Ammon's horn (tissue), 1 donor: ENCODE measurements at regions not wholly inside any gene's neighbourhood (a gene's known extent, or its start where the extent isn't known, plus 50 kb on each side); places are given as distances from the start of the nearest gene placed in this dataset.
"Not testable (repeated sequence)": the region's sequence is repeated elsewhere in the genome, so short reads cannot be mapped to it uniquely, and the experiment has no call there.

Experiments used
- DNase-seq: peaks from one replicate; pipeline ENCODE4 v3.0.0-alpha.2; 2016; ENCODE audit warnings: low spot score

DNA sequence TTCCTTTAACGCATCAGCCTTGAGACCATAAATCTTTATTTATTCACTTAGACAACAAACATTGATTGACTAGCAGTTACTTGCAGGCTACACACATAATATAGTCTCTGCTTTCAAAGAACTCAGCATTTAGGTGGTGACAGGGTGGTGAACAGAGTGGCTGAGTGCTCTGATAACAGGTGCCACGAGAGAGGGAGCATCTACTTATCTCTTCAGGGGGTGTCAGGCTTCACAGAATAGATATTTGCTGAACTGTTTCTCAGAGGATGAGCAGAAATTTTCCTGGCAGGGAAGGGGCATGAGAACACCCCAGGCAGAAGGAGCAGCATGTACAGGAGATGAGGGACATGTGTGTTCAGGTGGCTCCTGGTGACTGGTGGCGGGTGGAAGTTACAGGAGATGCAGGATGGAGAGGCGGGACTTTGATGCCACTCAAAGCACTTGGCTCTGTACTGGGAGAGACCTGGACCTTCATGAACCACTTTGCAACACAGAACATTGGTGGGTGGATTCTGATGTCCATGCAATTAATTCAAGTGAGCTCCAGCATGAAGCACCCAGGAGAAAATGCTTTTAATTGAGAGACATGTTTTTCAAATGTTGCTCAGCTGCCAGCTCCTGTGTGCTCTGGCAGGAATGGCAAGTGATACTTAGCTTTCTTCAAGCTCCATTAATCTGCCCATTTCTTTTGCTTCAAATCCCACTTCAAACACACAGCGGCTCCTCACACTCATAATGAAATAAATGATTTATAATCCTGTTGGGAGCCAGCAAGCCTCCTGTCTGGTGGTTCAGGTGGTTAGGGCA lies 248.9 kb downstream of the MYCN start:
- no peak for DNase-seq

DNA sequence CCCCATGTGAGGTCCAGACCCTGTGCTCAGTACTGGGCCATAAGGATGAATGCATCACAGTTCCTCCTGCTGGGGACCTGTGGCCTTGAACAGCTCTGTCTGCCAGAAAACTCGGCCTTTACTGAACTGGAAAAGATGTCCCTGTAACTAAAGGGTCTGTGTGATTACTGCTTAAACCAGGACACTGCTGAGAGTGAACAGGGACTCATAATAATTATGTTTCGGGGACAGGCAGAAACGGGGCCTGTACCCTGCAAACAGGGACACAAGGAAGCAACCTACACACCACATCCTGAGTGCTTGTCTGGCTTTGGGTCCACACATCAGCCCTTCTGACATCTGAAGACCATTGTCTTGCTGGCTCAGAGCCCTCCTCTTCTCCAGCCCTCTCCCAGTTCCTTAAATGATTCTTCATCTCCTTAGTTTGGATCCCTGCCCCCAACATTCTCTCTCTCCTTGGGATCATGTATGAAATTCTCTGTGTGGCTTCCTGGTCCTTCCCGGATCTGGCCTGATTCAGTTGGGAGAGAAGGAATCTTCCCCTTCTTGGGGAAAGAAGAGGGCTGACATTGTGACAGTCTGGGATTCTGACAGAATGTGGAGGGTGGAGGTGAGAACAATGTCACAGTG lies 248.0 kb downstream of the MYCN start:
- DNase-seq = no peak

DNA sequence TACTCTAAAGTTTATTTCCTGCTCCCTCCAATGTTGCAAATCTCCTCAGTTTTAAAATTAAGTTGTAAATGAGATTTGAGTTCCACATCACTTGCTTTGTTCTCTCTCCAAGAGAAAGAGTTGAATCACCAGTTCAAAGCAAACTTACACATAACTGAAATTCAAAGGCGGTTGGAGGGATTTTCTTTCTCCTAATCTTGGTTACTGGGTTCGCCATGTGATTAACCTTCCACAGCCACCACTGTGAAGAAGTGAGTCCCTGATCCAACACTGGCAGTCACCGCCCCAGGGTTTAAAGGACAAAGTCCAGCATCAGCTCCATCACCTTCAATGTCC lies 247.1 kb downstream of the MYCN start:
- DNase-seq = no peak

DNA sequence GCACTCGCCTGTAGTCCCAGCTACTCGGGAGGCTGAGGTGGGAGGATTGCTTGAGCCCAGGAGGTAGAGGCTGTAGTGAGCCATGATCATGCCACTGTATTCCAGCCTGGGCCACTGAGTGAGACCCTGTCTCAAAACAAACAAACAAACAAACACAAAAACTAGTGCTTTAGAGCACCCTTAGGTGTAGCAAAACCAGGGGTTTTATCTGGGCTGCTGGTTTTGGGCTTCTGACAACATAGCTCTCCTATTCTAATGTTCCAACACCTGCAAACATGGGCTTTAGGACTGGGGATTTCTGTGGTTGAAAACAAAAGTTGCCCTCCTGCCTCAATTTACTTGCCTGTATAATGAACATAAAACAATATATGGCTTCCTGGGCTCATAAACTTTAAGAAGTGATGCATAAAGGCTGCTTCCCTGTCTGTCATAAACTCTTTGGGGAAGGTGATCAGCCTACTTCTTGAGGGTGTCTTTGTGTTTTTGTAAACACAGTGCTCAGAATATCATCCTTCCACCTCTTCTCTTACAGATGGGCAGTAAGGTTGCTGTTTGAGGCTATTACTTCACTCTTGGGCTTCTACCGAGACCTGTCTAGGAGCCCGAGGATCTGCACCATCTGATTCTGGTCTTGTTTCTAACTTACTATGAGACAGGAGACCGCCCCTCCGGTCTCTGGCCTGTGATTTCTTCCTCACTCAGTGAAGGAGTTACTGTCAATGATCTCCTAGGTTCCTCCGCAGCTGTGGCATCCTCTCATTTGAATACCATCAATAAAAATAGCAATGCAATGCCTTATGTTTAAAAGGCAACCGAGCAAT lies 246.5 kb downstream of the MYCN start:
- no peak for DNase-seq

DNA sequence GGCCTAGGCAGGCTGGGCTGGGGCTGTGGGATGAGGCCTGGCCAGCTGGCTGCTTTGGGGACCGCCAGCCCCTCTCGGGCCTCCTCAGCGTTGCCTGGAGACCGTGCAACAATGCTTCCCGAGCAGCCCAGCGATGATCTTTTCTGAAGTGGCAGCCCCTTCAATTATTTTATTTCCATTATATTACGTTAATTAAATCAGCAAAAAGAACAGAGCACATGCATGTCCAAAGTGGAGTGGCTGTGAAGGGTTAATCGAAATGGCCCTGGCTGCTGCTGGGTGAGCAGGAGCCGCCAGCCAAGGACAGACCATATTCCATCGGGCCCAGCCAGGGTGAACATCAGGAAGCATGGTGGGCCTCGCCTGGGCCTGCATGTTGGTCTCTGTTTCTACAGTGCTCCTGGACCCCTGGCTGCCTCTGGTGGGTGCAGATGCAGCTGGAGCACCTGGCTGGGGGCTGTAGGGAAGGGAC lies 245.5 kb downstream of the MYCN start:
- DNase-seq = no peak

DNA sequence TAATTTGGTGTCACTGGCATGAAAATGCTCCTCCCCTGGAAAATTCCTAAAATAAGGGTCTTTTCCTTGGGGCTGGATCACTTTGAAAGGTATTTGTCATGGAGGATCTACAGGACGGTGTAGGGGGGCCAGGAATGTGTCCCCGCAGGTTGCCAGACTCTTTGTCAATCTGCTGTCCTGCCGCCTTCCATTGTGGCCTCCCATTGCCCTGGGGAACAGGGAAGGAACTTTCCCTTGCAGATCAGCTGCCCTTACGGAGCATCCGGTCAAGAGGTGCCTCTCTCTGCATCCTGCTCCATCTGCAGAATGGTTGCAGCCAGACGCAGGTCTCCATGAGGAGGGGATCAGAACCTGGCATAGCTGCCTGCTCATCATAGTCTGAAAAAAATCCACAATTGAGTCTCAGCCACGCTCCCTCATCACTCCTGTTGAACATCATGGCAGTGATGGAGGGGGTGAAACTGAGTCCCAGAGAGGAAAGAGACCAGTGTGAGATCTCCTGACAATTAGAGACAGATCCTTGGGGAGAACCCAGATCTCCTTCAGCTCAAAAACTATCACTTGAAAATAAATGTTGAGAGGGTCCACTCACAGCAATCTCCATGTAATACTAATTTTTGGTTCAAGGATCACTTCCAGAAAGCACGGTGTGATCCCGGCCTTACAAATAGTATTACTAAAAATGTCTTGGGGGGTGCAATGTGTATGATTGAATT lies 244.8 kb downstream of the MYCN start:
- DNase-seq = no peak

DNA sequence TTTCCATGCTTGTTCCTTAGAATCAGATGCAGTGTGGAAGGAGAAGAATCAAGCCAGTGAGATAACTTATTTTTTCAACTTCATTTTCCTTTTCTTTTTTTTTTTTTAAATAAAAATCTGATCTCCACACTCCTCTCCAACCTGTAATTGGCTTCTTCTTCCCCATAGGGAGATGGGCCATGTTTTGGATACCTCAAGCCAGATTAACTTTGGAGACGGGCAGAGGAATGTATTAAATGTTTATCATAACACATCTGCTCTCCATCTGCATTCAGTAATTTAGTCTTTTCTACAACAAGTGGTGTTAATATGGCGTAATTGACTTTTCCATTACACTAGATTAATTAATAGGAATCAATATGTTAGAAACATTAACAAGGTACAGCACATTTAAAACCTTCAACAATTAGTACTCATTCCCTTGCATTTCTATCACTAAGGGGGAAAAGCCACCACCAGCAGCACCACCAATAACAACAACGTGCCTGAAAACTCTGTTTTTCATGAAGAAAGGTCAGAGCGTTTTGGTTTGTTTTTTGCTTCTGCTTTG lies 244.1 kb downstream of the MYCN start:
- DNase-seq = no peak

DNA sequence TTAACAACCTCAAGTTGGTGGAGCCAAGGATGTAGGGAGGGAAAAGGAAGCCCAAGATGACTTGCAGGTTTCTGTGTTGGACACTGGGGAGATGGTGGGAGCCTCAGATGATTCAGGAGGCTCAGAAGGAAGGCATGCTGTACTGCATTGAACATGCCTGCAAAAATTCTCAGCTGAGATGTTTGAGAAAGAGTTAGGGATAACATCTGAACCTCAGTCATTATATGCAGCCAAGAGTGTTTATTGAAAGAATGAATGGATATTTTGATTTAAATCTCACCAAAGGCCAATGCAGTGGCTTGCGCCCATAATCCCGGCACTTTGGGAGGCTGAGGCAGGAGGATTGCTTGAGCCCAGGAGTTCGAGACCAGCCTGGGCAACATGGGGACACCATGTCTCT lies 243.0 kb downstream of the MYCN start:
- DNase-seq = no peak

DNA sequence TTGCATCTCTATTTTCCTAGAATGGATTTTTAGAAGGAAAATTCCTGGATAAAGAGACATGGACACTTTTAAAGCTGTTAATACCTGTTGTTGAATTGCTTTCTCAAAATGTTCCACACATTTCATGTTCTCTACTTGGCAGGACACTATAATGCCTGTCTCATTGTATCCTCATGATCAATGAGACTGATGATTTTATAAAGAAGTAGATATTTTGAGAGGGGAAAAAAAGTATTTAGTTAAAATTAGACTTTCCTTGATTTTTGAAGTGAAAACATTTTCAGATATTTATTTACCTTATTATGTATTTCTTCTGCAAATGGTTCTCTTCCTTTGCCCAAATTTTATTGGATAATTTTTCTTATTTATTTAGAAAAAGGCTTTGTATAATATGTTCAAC lies 242.5 kb downstream of the MYCN start:
- DNase-seq = no peak

DNA sequence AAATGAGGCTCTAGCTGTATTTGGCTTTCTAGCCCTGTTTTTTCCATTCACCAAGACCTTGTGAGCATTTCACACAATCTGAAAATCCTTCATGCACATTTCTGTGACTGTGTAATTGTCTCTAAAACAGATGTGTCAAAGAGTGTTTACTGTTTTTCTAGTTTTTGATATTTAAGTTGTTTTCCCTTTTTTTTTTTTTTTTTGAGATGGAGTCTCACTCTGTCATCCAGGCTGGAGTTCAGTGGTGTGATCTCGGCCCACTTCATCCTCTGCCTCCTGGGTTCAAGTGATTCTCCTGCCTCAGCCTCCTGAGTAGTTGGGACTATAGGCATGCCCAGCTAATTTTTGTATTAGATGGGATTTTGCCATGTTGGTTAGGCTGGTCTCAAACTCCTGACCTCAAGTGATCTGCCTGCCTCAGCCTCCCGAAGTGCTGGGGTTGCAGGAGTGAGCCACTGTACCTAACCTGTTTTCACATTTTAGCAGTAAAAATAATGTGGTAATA lies 242.0 kb downstream of the MYCN start:
- DNase-seq = not testable (repeated sequence)

DNA sequence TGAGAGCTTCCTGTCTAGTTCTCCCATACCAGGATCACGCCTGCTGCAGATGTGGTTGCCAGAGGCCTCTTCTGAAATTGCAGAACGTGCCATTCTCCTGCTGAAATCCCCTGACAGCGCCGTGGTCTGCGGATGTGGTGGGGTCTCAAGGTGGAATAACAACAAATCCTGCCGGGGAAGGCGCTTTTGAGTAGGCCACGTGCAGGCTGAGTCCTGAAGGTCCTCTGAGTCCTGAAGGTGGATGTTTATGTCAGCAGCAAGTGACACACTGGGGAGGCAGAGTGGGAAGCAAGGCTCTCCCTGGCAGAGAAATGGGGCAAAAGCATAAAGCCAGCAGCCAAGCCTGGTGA lies 241.4 kb downstream of the MYCN start:
- no peak for DNase-seq

DNA sequence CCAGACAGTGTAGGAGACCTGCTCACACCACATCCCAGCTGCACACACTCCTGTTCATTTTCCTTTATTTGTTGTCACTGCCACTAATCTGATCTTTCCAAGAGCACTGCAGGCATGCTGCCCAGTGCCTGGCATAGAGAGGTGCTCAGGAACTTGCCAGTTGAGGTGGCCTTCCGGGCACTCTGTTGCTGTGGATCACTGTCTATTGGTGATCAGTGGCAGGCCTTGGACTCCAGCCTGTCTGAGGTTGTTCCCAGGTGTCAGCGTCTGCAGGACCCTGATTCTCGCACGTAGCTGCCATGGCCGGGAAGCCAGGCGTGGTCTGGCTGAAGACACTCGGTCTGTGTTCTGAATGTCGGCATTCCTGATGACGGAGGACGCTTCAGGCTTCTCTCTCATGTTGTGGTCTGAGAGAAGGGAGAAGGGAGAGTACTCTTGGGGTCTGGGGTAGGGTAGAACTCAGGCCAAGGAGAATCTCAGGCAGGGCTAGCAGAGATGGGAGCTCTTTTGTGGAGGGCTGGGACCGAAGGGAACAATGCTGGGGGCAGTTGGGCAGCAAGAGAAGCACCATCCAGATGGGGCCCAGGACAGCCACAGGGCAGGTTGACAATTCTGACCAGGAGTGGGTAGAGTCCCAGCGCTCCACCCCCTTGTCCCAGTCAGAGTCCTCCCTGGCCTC lies 240.9 kb downstream of the MYCN start:
- DNase-seq = no peak

DNA sequence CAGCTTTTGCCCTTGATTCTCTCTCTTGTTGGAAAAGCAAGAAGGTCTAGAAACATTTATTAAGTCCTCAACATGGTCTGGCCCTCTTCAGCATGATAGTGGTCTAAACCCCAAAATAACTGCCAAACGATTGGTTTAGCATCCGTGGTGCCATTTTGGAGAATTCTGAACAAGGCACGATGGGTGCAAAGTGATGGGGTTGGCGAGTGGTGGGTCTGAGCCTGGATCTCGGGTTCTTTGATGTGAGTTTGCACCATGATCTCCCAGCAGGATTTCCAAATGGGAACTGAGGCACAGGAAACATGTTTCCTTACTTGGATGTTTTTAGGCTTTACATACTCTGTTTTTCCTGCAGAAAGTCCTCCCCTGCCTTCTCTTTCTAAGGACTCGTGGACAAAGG lies 240.3 kb downstream of the MYCN start:
- DNase-seq = no peak

DNA sequence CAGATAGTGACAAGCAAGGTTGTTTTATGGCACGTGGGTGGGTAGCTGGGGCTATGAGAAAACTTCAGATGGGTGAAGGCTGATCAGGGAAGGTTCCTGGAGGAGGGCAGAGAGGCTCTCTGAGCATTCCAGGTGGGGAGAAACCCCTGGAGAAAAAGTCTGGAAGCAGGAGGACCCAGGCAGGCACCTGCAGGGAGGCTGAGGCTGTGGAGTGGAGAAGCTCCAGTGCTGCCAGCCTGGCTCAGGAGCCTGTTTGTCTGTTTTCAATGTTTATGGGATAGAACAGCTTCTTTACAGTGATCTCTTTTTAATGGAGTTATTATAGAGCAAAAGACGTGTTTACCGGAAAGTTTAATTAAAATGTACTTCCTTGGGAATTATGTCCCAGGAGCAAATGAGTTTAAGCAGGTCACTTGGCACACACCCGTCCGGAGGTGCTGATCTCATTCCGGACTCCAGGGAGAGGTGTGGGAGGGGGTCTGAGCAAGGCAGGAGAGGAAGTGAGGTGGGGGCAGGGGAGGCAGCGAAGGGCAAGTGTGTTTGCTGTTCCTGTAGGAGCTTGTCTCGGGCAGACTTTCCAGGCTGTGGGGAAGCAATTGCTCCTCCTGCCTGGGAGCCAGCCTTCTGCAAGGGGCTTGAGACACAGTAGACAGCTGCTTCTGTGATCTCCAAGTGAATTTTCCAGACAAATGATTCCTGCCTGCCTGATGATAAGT lies 239.5 kb downstream of the MYCN start:
- no peak for DNase-seq

DNA sequence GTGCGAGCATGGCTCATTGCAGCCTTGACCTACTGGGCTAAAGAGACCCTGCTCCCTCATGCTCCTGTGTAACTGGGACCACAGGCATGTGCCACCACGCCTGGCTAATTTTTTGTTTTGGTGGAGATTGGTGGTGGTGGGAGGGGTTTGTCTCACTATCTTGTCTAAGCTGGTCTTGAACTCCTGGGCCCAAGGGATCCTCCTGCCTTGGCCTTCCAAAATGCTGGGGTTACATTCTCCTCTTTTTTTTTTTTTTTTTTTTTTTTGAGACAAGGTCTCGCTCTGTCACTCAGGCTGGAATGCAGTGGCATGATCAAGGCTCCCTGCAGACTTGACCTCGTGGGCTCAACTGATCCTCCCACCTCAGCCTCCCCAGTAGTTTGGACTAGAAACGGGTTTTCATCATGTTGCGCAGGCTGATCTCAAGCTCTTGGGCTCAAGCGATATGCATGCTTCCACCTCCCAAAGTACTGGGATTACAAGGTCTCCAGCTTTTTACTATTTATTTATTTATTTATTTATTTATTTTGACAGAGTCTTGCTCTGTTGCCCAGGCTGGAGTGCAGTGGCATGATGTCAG lies 238.3 kb downstream of the MYCN start:
- DNase-seq = no peak

DNA sequence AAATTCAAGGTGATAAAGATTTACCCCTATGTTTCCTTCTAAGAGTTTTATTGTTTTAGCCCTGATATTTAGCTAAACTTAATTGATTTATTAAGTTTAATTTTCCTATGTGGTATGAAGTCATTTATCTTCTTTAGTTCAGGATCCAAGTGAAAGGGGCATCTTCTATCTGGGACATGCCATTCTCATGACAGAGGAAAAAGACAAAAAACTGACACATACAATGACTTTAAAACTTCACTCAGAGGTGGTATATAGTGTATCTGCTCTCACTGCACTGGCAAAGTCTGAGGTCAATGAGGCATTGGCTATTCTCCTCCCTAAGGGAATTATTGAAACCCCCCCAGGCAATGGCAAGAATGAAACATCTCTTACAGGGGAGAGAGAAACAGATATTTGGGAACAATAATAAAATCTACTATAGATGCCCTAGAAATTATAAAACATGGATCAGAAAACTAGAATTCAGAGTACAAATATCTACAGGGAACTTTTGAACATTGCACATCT lies 237.4 kb downstream of the MYCN start:
- no peak for DNase-seq

DNA sequence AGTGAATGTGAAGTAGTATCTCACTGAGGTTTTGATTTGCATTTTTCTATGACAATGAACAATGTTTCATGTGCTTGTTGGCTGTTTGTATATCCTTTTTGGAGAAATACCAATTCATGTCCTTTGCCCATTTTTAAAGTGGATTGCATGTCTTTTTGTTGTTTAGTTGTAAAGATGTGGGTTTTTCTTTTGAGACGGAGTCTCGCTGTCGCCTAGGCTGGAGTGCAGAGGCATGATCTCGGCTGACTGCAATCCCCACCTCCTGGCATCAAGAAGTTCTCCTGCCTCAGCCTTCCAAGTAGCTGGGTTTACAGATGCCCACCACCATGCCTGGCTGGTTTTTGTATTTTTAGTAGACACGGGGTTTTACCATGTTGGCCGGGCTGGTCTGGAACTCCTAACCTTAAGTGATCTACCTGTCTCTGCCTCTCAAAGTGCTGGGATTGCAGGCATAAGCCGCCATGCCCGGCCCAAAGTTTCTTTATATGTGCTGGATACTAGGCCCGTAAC lies 236.7 kb downstream of the MYCN start:
- DNase-seq = no peak

DNA sequence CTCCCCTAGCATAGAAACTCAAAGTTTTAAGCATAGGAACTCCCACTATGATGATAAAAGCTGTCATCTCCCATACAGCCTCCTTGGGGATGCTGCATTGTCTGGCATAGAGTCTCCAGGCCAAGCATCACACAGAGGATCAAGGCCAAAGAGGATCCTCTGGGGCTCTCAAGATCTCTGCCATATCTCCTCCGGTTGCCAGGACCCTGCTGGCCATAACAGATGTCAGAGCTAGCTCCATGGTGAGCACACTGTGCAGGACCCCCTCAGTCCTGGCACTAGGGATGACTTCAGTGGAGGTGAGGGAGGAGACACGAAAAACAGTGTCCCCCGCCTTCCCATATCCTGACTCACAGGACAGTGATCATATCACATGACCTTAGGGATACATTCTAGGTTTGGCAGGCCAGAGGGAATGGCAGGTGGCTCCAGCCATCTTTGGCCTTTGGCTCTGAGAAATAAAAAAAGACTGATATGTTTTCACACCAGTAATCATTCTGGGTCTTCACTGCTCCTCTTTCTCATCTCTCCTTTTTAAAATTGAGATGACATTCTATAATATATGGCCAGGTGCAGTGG lies 235.0 kb downstream of the MYCN start:
- DNase-seq = no peak

DNA sequence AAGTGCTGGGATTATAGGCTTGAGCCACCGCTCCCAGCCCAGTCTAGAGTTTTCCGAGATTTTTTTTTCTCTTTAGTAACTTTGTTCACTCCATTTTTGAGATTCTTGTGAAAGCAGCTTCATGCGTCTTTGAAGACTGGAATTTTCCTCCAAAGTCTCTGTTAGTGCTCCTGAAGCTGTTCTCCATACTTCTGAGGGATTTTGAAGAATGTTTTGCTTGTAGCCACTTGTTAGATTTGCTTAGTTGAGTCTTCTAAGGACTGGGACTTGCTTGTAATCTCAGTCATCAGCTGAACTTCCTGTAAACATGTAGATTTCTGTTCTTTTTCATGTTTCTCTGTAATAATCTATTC lies 234.3 kb downstream of the MYCN start:
- no peak for DNase-seq
